ENCODE measurements at regions not wholly inside any gene's neighbourhood (a gene's known extent, or its start where the extent isn't known, plus 50 kb on each side); places are given as distances from the start of the nearest gene placed in this dataset.
"Not testable (repeated sequence)": the region's sequence is repeated elsewhere in the genome, so short reads cannot be mapped to it uniquely, and the experiment has no call there.

GRCh38 chr6:133787122-133787521, 101.8 kb upstream of the TCF21 start:
- no peak overlapping the region for H3K4me3 ChIP-seq
- H3K27me3 ChIP-seq (replicated peaks; ENCODE audit: insufficient read depth) = no peaks in the 10 kb centered on the region
- no peaks in the 10 kb centered on the region for H3K4me1 ChIP-seq (replicated peaks)
- intact Hi-C loops (cut with DNase I) = no loop called here
- no peaks in the 10 kb centered on the region for H3K9me3 ChIP-seq
- no peak for DNase-seq (ENCODE audit: low spot score)
- H3K27ac ChIP-seq = no peak overlapping the region
- TF ChIP-seq POLR2AphosphoS5 (IDR thresholded peaks at IDR 0.05) (no peak), POLR2A (IDR thresholded peaks at IDR 0.05) (no peak), CTCF (IDR thresholded peaks at IDR 0.05) (no peak)
- WGBS = 89% methylated on average over 3 of the region's 3 CpGs
- H3K36me3 ChIP-seq = no peaks in the 10 kb centered on the region

- no peak overlapping the region for H3K27ac ChIP-seq
- no peaks in the 10 kb centered on the region for H3K27me3 ChIP-seq (replicated peaks; ENCODE audit: insufficient read depth)
- no peak overlapping the region for H3K4me3 ChIP-seq
- 92% methylated on average over 4 of the region's 4 CpGs for WGBS
- TF ChIP-seq POLR2A (IDR thresholded peaks at IDR 0.05) (no peak), CTCF (IDR thresholded peaks at IDR 0.05) (no peak), POLR2AphosphoS5 (IDR thresholded peaks at IDR 0.05) (no peak)
- intact Hi-C loops (cut with DNase I) = no loop called here
- H3K4me1 ChIP-seq (replicated peaks) = no peaks in the 10 kb centered on the region
- no peak for DNase-seq (ENCODE audit: low spot score)
- H3K36me3 ChIP-seq = no peaks in the 10 kb centered on the region
- H3K9me3 ChIP-seq = no peaks in the 10 kb centered on the region
Measured at GRCh38 chr6:133787859-133788505, 100.9 kb upstream of the TCF21 start.

GRCh38 chr6:133788556-133788955, 100.4 kb upstream of the TCF21 start:
- Histone ChIP-seq H3K4me1 (replicated peaks) (no peaks in the 10 kb centered on the region), H3K36me3 (no peaks in the 10 kb centered on the region), H3K4me3 (no peak overlapping the region), H3K27me3 (replicated peaks; ENCODE audit: insufficient read depth) (no peaks in the 10 kb centered on the region), H3K27ac (no peak overlapping the region), H3K9me3 (no peaks in the 10 kb centered on the region)
- DNase-seq (ENCODE audit: low spot score) = no peak
- no peak for TF ChIP-seq POLR2A (IDR thresholded peaks at IDR 0.05)
- TF ChIP-seq CTCF (IDR thresholded peaks at IDR 0.05) = no peak
- no peak for TF ChIP-seq POLR2AphosphoS5 (IDR thresholded peaks at IDR 0.05)
- intact Hi-C loops (cut with DNase I) = no loop called here
- WGBS = 94% methylated on average over 3 of the region's 3 CpGs

DNA sequence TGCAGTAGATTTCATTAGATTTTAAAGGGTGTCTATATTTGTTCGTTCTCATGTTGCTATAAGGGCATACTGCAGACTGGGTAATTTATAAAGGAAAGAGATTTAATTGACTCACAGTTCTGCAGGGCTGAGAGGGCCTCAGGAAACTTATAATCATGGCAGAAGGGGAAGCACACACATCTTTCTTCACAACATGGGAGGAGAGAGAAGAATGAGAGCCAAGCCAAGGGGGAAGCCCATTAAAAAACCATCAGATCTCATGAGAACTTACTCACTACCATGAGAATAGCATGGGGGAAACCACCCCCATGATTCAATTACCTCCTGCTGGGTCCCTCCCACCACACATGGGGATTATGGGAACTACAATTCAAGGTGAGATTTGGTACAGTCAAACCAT, 99.5 kb upstream of the TCF21 start:
- intact Hi-C loops (cut with DNase I); H3K27me3 ChIP-seq (replicated peaks; ENCODE audit: insufficient read depth); H3K4me1 ChIP-seq (replicated peaks); H3K4me3 ChIP-seq; H3K27ac ChIP-seq; DNase-seq (ENCODE audit: low spot score); H3K36me3 ChIP-seq; H3K9me3 ChIP-seq: not testable (repeated sequence)
- WGBS = 89% methylated on average over 1 of the region's 1 CpG

- intact Hi-C loops (cut with DNase I); H3K27me3 ChIP-seq (replicated peaks; ENCODE audit: insufficient read depth); H3K27ac ChIP-seq; H3K9me3 ChIP-seq; DNase-seq (ENCODE audit: low spot score); H3K36me3 ChIP-seq; H3K4me3 ChIP-seq; H3K4me1 ChIP-seq (replicated peaks): not testable (repeated sequence)
Measured at GRCh38 chr6:133790756-133791155, 98.2 kb upstream of the TCF21 start.

- intact Hi-C loops (cut with DNase I); H3K4me1 ChIP-seq (replicated peaks); DNase-seq (ENCODE audit: low spot score); H3K27ac ChIP-seq; H3K4me3 ChIP-seq; H3K36me3 ChIP-seq; H3K27me3 ChIP-seq (replicated peaks; ENCODE audit: insufficient read depth); H3K9me3 ChIP-seq: not testable (repeated sequence)
- WGBS = 79% methylated on average over 2 of the region's 2 CpGs
Measured at GRCh38 chr6:133795051-133795450, 93.9 kb upstream of the TCF21 start.
